CD14-positive monocyte (primary cell): ENCODE measurements at regions not wholly inside any gene's neighbourhood (a gene's known extent, or its start where the extent isn't known, plus 50 kb on each side); places are given as distances from the start of the nearest gene placed in this dataset.

ENCODE experiments used
- DNase-seq, 3 donors: peaks; one replicate each; pipeline ENCODE4 v3.0.0-alpha.2; 2011 to 2022
- H2AFZ ChIP-seq: 2 replicates; pipeline ENCODE4 v1.6.0; 2012; ENCODE audit warnings: mild to moderate bottlenecking, low read depth, low read length, inconsistent platforms; ENCODE audit not compliant: insufficient read depth, poor library complexity, severe bottlenecking
- H3K27ac ChIP-seq, 2 donors: 1 replicate in 1 of 2; 2 replicates in 1 of 2; pipeline ENCODE4 v1.5.1; 2012 to 2013; ENCODE audit warnings: low read length in 2 of 2, control low read depth in 1 of 2, inconsistent platforms in 1 of 2, low read depth in 1 of 2, mild to moderate bottlenecking in 1 of 2
- H3K27me3 ChIP-seq, 2 donors: one replicate each; pipeline versions ENCODE4 v1.6.0 to v1.6.1; 2011 to 2013; ENCODE audit warnings: low read length in 2 of 2; ENCODE audit not compliant: control insufficient read depth in 2 of 2, insufficient read depth in 2 of 2
- H3K36me3 ChIP-seq, 2 donors: replicated peaks in 1 of 2; 1 replicate in 1 of 2; 2 replicates in 1 of 2; pipeline versions ENCODE4 v1.5.1 to v1.6.1; 2012 to 2013; ENCODE audit warnings: low read length in 2 of 2, control low read depth in 1 of 2, inconsistent platforms in 1 of 2, mild to moderate bottlenecking in 1 of 2; ENCODE audit not compliant: insufficient read depth in 2 of 2, control insufficient read depth in 1 of 2
- H3K4me1 ChIP-seq, 2 donors: 1 replicate in 1 of 2; 2 replicates in 1 of 2; pipeline versions ENCODE4 v1.5.1 to v1.6.1; 2012 to 2013; ENCODE audit warnings: low read length in 2 of 2, control low read depth in 1 of 2, inconsistent platforms in 1 of 2, mild to moderate bottlenecking in 1 of 2, moderate library complexity in 1 of 2; ENCODE audit not compliant: insufficient read depth in 2 of 2, control insufficient read depth in 1 of 2
- H3K4me2 ChIP-seq: replicated peaks from 2 replicates; pipeline ENCODE3; 2012; ENCODE audit warnings: low read length, moderate library complexity, mild to moderate bottlenecking; ENCODE audit not compliant: poor library complexity, severe bottlenecking; ENCODE audit errors: extremely low read depth
- H3K4me3 ChIP-seq, 3 experiments: fragments of 200-600 bp in 1 of 3; sonication (generic) in 1 of 3; replicated peaks in 1 of 3; 1 replicate in 2 of 3; 2 replicates in 1 of 3; pipeline ENCODE4 v1.5.1; 2011 to 2013; ENCODE audit warnings: low read length in 3 of 3, mild to moderate bottlenecking in 3 of 3, control low read depth in 2 of 3, low read depth in 2 of 3, inconsistent platforms in 1 of 3, moderate library complexity in 1 of 3
- H3K79me2 ChIP-seq: 2 replicates; pipeline ENCODE4 v1.6.0; 2012; ENCODE audit warnings: mild to moderate bottlenecking, control low read depth, inconsistent platforms, low read length, moderate library complexity; ENCODE audit not compliant: insufficient read depth
- H3K9ac ChIP-seq: 2 replicates; pipeline ENCODE4 v1.6.0; 2017; ENCODE audit warnings: low read length, mild to moderate bottlenecking; ENCODE audit not compliant: insufficient read depth, poor library complexity, severe bottlenecking
- H3K9me3 ChIP-seq, 2 donors: replicated peaks in 1 of 2; 1 replicate in 1 of 2; 2 replicates in 1 of 2; pipeline versions ENCODE4 v1.5.1 to v1.6.1; 2012 to 2013; ENCODE audit warnings: low read length in 2 of 2, control low read depth in 1 of 2; ENCODE audit not compliant: control insufficient read depth in 1 of 2, insufficient read depth in 1 of 2
- H4K20me1 ChIP-seq: 2 replicates; pipeline ENCODE4 v1.6.0; 2012; ENCODE audit warnings: mild to moderate bottlenecking, low read length, control low read depth, moderate library complexity; ENCODE audit not compliant: insufficient read depth
- H3K27ac Mint-ChIP-seq, 7 donors: one replicate each; pipeline ENCODE4 v1.8.0; 2020; ENCODE audit warnings: mild to moderate bottlenecking in 7 of 7, mixed read lengths in 7 of 7, moderate library complexity in 6 of 7, inconsistent platforms in 2 of 7
- H3K27me3 Mint-ChIP-seq, 3 donors: one replicate each; pipeline ENCODE4 v1.8.0; 2021 to 2022; ENCODE audit warnings: low read depth in 3 of 3, mild to moderate bottlenecking in 3 of 3, mixed read lengths in 3 of 3, moderate library complexity in 3 of 3, inconsistent platforms in 1 of 3
- H3K36me3 Mint-ChIP-seq, 2 donors: one replicate each; pipeline ENCODE4 v1.8.0; 2020; ENCODE audit warnings: mixed read lengths in 2 of 2, inconsistent platforms in 1 of 2, mild to moderate bottlenecking in 1 of 2
- H3K4me1 Mint-ChIP-seq: one replicate; pipeline ENCODE4 v1.8.0; 2020; ENCODE audit warnings: mild to moderate bottlenecking, mixed read lengths
- H3K4me3 Mint-ChIP-seq, 2 donors: one replicate each; pipeline ENCODE4 v1.8.0; 2020; ENCODE audit warnings: mild to moderate bottlenecking in 2 of 2, mixed read lengths in 2 of 2, moderate library complexity in 1 of 2
- H3K9me3 Mint-ChIP-seq, 7 donors: one replicate each; pipeline ENCODE4 v1.8.0; 2020 to 2022; ENCODE audit warnings: mixed read lengths in 7 of 7, mild to moderate bottlenecking in 6 of 7, moderate library complexity in 6 of 7, inconsistent platforms in 2 of 7
- WGBS: methylation state at CpG from one replicate; pipeline ENCODE4 v1.1.5; 2013; ENCODE audit warnings: missing lambda C conversion rate; ENCODE audit not compliant: insufficient coverage; 5-methylcytosine and 5-hydroxymethylcytosine counted together
- intact Hi-C, 2 donors: fragments of 100-400 bp; cut with micrococcal nuclease; formaldehyde crosslinking; loops; one replicate each; pipeline versions ENCODE4 v1.15.0 to v1.15.1; 2023
- TF ChIP-seq, protein P1 (sequence below): fragments of 200-600 bp; IDR thresholded peaks from one replicate; pipeline ENCODE4 v1.8.0; 2022; ENCODE audit warnings: antibody characterized with exemption, mild to moderate bottlenecking

GRCh38 chr6:152879681-152880080 lies 103.2 kb downstream of the FBXO5 start:
- Mint-ChIP-seq H3K27me3 (peaks cover 0 to 2% (median 2%) of the 10 kb centered on the region in 3 donors), H3K36me3 (no peaks in the 10 kb centered on the region), H3K4me1 (peaks cover 4% of the 10 kb centered on the region), H3K9me3 (peaks cover 8 to 21% (median 16%) of the 10 kb centered on the region in 7 donors), H3K27ac (no peak overlapping the region), H3K4me3 (no peak overlapping the region)
- Histone ChIP-seq H3K36me3 (no peaks in the 10 kb centered on the region), H2AFZ (no peak overlapping the region), H3K79me2 (no peaks in the 10 kb centered on the region), H3K27ac (no peak overlapping the region), H3K4me3 (no peak overlapping the region), H3K27me3 (no peaks in the 10 kb centered on the region), H3K9me3 (peaks cover 6 to 9% of the 10 kb centered on the region in 2 donors), H4K20me1 (no peaks in the 10 kb centered on the region), H3K4me1 (no peaks in the 10 kb centered on the region), H3K9ac (no peak overlapping the region), H3K4me2 (no peak overlapping the region)
- TF ChIP-seq, protein P1, sequence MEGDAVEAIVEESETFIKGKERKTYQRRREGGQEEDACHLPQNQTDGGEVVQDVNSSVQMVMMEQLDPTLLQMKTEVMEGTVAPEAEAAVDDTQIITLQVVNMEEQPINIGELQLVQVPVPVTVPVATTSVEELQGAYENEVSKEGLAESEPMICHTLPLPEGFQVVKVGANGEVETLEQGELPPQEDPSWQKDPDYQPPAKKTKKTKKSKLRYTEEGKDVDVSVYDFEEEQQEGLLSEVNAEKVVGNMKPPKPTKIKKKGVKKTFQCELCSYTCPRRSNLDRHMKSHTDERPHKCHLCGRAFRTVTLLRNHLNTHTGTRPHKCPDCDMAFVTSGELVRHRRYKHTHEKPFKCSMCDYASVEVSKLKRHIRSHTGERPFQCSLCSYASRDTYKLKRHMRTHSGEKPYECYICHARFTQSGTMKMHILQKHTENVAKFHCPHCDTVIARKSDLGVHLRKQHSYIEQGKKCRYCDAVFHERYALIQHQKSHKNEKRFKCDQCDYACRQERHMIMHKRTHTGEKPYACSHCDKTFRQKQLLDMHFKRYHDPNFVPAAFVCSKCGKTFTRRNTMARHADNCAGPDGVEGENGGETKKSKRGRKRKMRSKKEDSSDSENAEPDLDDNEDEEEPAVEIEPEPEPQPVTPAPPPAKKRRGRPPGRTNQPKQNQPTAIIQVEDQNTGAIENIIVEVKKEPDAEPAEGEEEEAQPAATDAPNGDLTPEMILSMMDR = no peak
- DNase-seq = no peak
- intact Hi-C loops = no loop called here

DNA sequence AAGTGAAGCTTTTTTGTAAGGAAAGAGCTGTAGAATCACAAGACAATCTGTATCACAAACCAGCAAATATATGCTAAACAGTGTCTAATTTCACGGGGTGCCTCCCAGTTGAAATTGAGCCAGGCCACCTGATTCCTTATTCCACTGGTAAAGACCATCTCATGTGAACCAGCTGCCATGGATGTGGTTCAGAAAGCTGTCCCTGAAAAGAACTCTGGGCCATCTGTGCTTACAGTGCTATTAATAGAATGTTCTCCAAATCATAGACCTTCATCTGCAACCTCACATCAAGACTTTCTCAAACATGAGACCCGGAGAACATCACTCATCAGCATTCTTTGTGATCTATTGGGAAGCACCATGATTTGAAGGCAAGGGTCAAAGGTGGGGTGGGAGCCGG lies 89.7 kb downstream of the FBXO5 start:
- intact Hi-C loops = no loop called here
- Histone ChIP-seq H3K27ac (no peak overlapping the region), H2AFZ (no peak overlapping the region), H3K4me3 (no peak overlapping the region), H3K27me3 (no peaks in the 10 kb centered on the region), H3K4me1 (no peaks in the 10 kb centered on the region), H3K36me3 (no peaks in the 10 kb centered on the region), H3K9me3 (no peaks in the 10 kb centered on the region), H4K20me1 (no peaks in the 10 kb centered on the region), H3K79me2 (no peaks in the 10 kb centered on the region), H3K4me2 (no peak overlapping the region), H3K9ac (no peak overlapping the region)
- Mint-ChIP-seq H3K4me3 (no peak overlapping the region), H3K27ac (no peak overlapping the region), H3K27me3 (peaks cover 0 to 7% (median 2%) of the 10 kb centered on the region in 3 donors), H3K4me1 (no peaks in the 10 kb centered on the region), H3K9me3 (peaks cover 0 to 3% (median 0%) of the 10 kb centered on the region in 7 donors), H3K36me3 (no peaks in the 10 kb centered on the region)
- 100% methylated on average over 1 of the region's 3 CpGs for WGBS
- DNase-seq = no peak
- TF ChIP-seq, protein P1 = no peak
